GM23248 (cell line): ENCODE measurements at regions not wholly inside any gene's neighbourhood (a gene's known extent, or its start where the extent isn't known, plus 50 kb on each side); places are given as distances from the start of the nearest gene placed in this dataset.

Experiments used
- DNase-seq: peaks from one replicate; pipeline ENCODE4 v3.0.0-alpha.2; 2015
- H2AFZ ChIP-seq: fragments of 200-600 bp; sonication (generic); 2 replicates; pipeline ENCODE4 v1.6.1; 2016; ENCODE audit warnings: antibody characterized with exemption
- H3F3A ChIP-seq: fragments of 200-600 bp; sonication (generic); 2 replicates; pipeline ENCODE4 v1.6.1; 2016; ENCODE audit warnings: mild to moderate bottlenecking, antibody characterized with exemption, mixed run types; ENCODE audit not compliant: insufficient read depth
- H3K27ac ChIP-seq: fragments of 200-600 bp; sonication (generic); 2 replicates; pipeline ENCODE4 v1.5.1; 2016; ENCODE audit warnings: mild to moderate bottlenecking
- H3K27me3 ChIP-seq: fragments of 200-600 bp; sonication (generic); replicated peaks from 2 replicates; pipeline ENCODE4 v1.6.1; 2016; ENCODE audit warnings: mild to moderate bottlenecking; ENCODE audit not compliant: insufficient read depth
- H3K36me3 ChIP-seq: fragments of 200-600 bp; sonication (generic); 2 replicates; pipeline ENCODE4 v1.6.1; 2016; ENCODE audit warnings: low read depth, mild to moderate bottlenecking
- H3K4me1 ChIP-seq: fragments of 200-600 bp; sonication (generic); 2 replicates; pipeline ENCODE4 v1.6.1; 2016; ENCODE audit warnings: mild to moderate bottlenecking; ENCODE audit not compliant: insufficient read depth
- H3K4me2 ChIP-seq: fragments of 200-600 bp; sonication (generic); one replicate; pipeline ENCODE4 v1.6.1; 2016; ENCODE audit warnings: mild to moderate bottlenecking; ENCODE audit not compliant: unreplicated experiment
- H3K4me3 ChIP-seq: fragments of 200-600 bp; sonication (generic); 2 replicates; pipeline ENCODE4 v1.5.1; 2016; ENCODE audit warnings: mild to moderate bottlenecking
- H3K79me2 ChIP-seq: fragments of 200-600 bp; sonication (generic); 2 replicates; pipeline ENCODE4 v1.6.1; 2016; ENCODE audit warnings: mild to moderate bottlenecking; ENCODE audit not compliant: insufficient read depth
- H3K9ac ChIP-seq: fragments of 200-600 bp; sonication (generic); 2 replicates; pipeline ENCODE4 v1.6.1; 2016; ENCODE audit warnings: mild to moderate bottlenecking
- H3K9me2 ChIP-seq: fragments of 200-600 bp; sonication (generic); 2 replicates; pipeline ENCODE4 v1.6.1; 2016; ENCODE audit warnings: mixed run types, mild to moderate bottlenecking, moderate library complexity; ENCODE audit not compliant: insufficient read depth
- H3K9me3 ChIP-seq: fragments of 200-600 bp; sonication (generic); one replicate; pipeline ENCODE4 v1.6.1; 2017; ENCODE audit warnings: low read depth
- H4K20me1 ChIP-seq: fragments of 200-600 bp; sonication (generic); 2 replicates; pipeline ENCODE4 v1.6.0; 2016; ENCODE audit not compliant: insufficient read depth
- EZH2 ChIP-seq: fragments of 200-600 bp; sonication (generic); IDR thresholded peaks from 2 replicates; pipeline ENCODE4 v1.6.1; 2018; ENCODE audit warnings: antibody characterized with exemption, mild to moderate bottlenecking; ENCODE audit not compliant: insufficient read depth, poor library complexity, severe bottlenecking
- EZH2phosphoT487 ChIP-seq: fragments of 200-600 bp; sonication (generic); IDR thresholded peaks from 2 replicates; pipeline ENCODE4 v1.6.1; 2018; ENCODE audit warnings: antibody characterized with exemption, moderate library complexity, mild to moderate bottlenecking, low read depth; ENCODE audit not compliant: insufficient read depth
- WGBS, 2 experiments: methylation state at CpG; one replicate each; pipeline ENCODE4 v1.1.6; 2015 to 2017; ENCODE audit warnings: low lambda C conversion rate in 2 of 2, low coverage in 1 of 2; ENCODE audit errors: missing lambda C conversion rate in 2 of 2; 5-methylcytosine and 5-hydroxymethylcytosine counted together
- in situ Hi-C: fragments of 300-500 bp; cut with MboI; formaldehyde crosslinking; loops from 2 replicates; pipeline ENCODE4 v1.15.0; 2020

DNA sequence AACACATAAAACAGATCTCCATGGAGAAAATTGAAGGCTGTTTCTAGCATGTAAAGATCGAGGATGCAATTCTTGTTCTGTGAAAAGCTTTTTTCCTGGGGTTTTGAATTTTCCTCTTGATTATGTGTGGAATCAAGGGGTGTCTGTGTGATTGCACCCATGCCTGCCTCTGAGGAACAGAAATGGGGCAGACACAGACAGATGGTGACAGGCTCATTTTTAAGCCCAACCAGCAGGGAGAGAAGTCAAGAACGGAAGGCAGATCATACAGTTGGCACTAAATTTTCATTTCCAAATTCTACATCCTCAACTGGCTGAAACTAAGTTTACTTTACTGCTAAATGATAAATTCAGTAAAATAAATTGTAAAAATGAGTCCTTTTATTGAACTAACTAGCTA is 1037.7 kb upstream of the KLHL29 start:
- H3K27ac ChIP-seq: no peak overlapping the region
- TF ChIP-seq EZH2phosphoT487 (no peak), EZH2 (no peak)
- H3K9me2 ChIP-seq: no peaks in the 10 kb centered on the region
- H3K27me3 ChIP-seq: no peaks in the 10 kb centered on the region
- in situ Hi-C loops: no loop called here
- 11 to 23% methylated on average over 2 of the region's 2 CpGs for WGBS, 2 experiments
- H3K4me1 ChIP-seq: no peaks in the 10 kb centered on the region
- H3F3A ChIP-seq: no peaks in the 10 kb centered on the region
- no peaks in the 10 kb centered on the region for H3K9me3 ChIP-seq
- no peak overlapping the region for H3K4me3 ChIP-seq
- no peaks in the 10 kb centered on the region for H4K20me1 ChIP-seq
- H3K4me2 ChIP-seq: no peak overlapping the region
- H3K36me3 ChIP-seq: no peaks in the 10 kb centered on the region
- DNase-seq: no peak
- no peak overlapping the region for H2AFZ ChIP-seq
- no peaks in the 10 kb centered on the region for H3K79me2 ChIP-seq
- H3K9ac ChIP-seq: no peak overlapping the region

DNA sequence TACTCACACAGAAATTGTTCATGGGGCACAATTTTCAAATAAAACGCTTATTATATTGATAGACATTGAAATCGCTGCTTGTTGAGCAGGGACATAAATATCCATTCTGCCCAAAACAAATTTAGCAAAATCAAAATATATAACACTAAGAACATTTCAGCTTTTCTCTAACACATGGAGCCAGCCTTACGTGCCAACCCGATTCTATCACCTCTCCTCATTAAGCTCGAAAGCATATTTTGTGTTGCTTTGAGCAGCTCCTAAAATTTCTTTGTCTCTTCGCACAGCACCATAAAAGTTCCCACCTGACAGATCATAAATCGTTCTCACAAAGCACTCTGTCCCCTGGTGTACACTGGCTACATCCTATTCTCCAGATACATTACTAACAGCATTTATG is 1034.4 kb upstream of the KLHL29 start:
- H3K27ac ChIP-seq: no peak overlapping the region
- no peak overlapping the region for H3K4me2 ChIP-seq
- H3K36me3 ChIP-seq: no peaks in the 10 kb centered on the region
- TF ChIP-seq EZH2phosphoT487 (no peak), EZH2 (no peak)
- no peaks in the 10 kb centered on the region for H3K9me3 ChIP-seq
- H3K9me2 ChIP-seq: no peaks in the 10 kb centered on the region
- no peaks in the 10 kb centered on the region for H3K4me1 ChIP-seq
- no peaks in the 10 kb centered on the region for H3K79me2 ChIP-seq
- no peak overlapping the region for H3K4me3 ChIP-seq
- no peaks in the 10 kb centered on the region for H4K20me1 ChIP-seq
- in situ Hi-C loops: no loop called here
- no peaks in the 10 kb centered on the region for H3K27me3 ChIP-seq
- H2AFZ ChIP-seq: no peak overlapping the region
- H3F3A ChIP-seq: no peaks in the 10 kb centered on the region
- 49 to 56% methylated on average over 7 of the region's 7 CpGs for WGBS, 2 experiments
- DNase-seq: no peak
- H3K9ac ChIP-seq: no peak overlapping the region

DNA sequence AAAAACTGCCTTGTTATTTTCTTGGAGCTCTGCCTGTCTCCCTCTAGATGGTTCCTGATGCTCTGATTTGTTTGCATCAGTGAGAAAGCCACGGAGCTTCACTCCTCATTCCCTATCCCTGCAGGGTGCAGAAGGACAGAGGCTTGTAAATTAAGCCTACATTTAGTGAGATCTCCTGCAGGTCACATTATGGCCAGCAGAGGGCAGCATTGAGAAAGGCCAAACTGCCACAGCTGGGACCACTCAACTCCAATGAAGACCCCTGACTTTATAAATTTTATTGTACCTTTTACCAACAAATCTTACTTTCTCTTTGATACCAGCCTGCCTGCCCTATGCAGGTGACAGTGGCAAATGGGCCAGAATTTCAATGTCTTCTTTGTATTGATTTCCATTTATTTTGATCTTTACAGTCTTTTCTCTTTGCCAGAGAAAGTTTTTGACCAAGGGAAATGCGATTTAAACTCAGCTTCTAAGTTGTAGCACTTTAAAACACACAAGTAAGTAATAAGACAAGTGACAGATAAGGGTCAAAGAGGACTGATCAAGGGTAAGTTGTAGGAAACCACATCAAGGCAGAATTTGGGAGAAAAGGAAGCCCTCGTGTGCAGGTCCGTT is 1029.1 kb upstream of the KLHL29 start:
- Histone ChIP-seq H2AFZ (no peak overlapping the region), H3K27ac (no peak overlapping the region), H3F3A (no peaks in the 10 kb centered on the region), H3K79me2 (no peaks in the 10 kb centered on the region), H3K9me2 (no peaks in the 10 kb centered on the region), H3K4me1 (no peaks in the 10 kb centered on the region), H3K9me3 (no peaks in the 10 kb centered on the region), H3K36me3 (no peaks in the 10 kb centered on the region), H3K4me3 (no peak overlapping the region), H3K4me2 (no peak overlapping the region), H3K27me3 (no peaks in the 10 kb centered on the region), H4K20me1 (no peaks in the 10 kb centered on the region), H3K9ac (no peak overlapping the region)
- DNase-seq: peak; percentile 13
- WGBS, 2 experiments: 8 to 10% methylated on average over 4 of the region's 4 CpGs
- TF ChIP-seq EZH2phosphoT487: no peak
- TF ChIP-seq EZH2: no peak
- in situ Hi-C loops: no loop called here

DNA sequence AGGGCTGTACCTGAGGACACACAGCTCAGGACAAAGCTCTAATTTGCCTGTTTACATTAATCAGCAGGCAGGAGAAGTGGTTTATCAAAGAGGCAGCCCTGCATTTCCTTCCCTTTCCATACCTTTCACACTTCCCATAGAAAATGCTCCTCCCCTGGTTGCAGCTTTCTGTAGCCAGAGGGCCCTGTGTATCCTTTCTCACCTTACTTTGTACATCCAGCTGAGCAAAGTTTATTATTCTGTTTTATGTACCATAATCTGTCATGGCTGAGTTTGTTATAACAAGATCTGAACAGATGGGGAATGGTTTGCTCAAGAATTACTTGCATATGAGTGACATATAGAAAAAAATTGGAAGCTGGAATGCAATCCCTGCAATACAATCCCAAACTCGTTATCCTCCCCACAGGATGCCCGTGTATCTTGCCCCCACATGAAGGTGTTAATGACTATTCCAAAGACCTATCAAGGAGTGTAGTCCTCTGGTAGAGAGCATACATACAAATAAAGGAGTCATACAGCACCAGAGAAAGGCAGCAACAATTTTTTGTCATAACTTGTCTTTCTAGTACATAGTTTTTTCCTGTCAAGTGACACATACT is 1025.8 kb upstream of the KLHL29 start:
- WGBS, 2 experiments: 0 to 2% methylated on average over 2 of the region's 2 CpGs
- H3K4me3 ChIP-seq: no peak overlapping the region
- H3F3A ChIP-seq: no peaks in the 10 kb centered on the region
- H2AFZ ChIP-seq: no peak overlapping the region
- no peaks in the 10 kb centered on the region for H3K9me2 ChIP-seq
- no peaks in the 10 kb centered on the region for H3K27me3 ChIP-seq
- no peak for DNase-seq
- no peak overlapping the region for H3K9ac ChIP-seq
- H3K4me2 ChIP-seq: no peak overlapping the region
- H3K27ac ChIP-seq: no peak overlapping the region
- H3K36me3 ChIP-seq: no peaks in the 10 kb centered on the region
- H3K79me2 ChIP-seq: no peaks in the 10 kb centered on the region
- no peaks in the 10 kb centered on the region for H3K9me3 ChIP-seq
- no peaks in the 10 kb centered on the region for H3K4me1 ChIP-seq
- no peaks in the 10 kb centered on the region for H4K20me1 ChIP-seq
- in situ Hi-C loops: no loop called here
- no peak for TF ChIP-seq EZH2
- TF ChIP-seq EZH2phosphoT487: no peak
